GM19193 (cell line): ENCODE measurements at regions not wholly inside any gene's neighbourhood (a gene's known extent, or its start where the extent isn't known, plus 50 kb on each side); places are given as distances from the start of the nearest gene placed in this dataset.

Source experiments
- POLR2A ChIP-seq: IDR thresholded peaks from 4 replicates; pipeline ENCODE4 v1.6.1; 2011; ENCODE audit not compliant: insufficient read depth, insufficient read length; ENCODE audit errors: extremely low read depth

DNA sequence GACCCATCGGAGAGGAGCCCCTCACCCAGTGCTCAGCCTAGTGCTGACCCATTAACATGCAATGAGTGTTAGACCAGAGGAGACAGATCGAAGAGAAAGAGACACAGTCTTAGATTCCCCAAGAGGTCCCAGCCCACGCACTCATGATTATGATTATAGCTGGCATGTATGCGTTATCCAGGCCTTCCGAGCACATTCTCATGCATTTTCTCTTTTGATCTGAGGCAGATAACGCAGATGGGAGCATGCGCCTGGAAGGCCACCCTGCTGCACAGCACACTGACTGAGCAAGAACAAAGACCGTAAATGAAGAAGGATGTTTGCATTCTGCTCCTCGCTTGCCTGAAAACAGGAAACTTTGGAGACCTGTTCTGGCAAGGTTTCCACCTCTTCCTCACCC, 232.7 kb downstream of the SOX9 start:
- TF ChIP-seq POLR2A, result no peak

DNA sequence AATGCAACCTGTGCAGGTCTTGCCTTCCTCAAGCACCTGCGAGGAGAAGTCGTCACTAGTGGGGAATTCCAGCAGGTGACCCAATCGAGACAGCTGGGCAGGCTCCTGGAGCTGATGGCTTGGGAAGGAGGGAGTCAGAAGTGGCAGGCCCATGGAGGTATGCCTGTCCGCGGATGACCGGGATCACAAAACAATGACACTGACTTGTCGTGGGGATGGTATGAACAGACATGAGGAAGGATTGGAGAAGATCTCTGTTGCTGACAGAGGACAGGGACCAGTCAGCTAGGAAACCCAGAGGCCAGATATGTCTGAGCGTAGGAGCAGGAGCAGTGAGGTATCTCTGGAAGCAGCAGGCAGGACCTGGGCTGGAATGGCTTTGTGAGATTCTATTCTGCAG, 233.3 kb downstream of the SOX9 start:
- TF ChIP-seq POLR2A, result no peak

DNA sequence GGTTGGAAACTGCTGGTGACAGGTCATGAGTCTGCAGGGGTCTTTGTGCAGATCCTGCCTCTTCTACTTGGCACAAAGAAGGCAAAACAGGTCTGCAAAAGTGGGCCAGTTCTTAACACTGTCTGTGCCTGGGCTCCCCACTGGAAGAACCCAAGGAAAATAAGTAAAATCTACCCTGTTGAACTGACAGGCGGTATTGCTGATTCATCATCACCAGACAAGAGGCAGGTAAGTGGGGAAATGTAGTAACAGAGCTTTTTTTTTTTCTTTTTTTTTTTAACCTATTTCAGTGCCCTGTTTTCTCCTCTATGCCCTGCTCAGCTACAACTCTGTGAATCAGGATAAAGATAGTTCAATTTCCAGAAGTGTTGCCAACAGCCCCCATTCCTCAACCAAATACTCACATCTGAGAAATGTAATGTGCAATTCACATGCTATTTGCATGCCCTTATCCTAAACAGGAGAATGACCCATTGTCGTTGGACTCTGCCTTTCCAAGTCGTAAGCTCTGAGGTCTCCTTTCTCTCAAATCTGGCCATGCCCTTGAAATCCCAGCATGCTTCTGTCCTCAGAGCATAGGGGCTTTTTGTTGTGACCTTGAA, 237.0 kb downstream of the SOX9 start:
- TF ChIP-seq POLR2A, result no peak

DNA sequence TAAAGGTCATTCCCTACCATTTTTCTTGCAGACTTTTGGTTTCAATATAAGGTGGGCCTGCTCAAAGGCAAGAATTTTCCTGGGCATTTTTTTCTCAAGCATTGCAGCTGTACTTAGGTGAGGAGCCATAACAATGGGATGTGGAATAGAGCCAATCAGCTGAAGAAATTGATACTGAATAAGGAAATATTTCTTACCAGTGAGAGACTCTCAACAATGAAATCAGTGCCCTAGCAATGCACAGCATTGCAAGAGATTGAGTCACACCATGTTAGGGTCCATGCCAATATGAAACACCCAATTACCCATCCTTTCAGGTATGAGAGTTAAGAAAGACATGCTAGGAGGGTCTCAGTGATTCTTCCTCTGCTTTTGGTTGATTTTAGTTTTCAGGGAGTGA, 237.6 kb downstream of the SOX9 start:
- TF ChIP-seq POLR2A, result no peak

DNA sequence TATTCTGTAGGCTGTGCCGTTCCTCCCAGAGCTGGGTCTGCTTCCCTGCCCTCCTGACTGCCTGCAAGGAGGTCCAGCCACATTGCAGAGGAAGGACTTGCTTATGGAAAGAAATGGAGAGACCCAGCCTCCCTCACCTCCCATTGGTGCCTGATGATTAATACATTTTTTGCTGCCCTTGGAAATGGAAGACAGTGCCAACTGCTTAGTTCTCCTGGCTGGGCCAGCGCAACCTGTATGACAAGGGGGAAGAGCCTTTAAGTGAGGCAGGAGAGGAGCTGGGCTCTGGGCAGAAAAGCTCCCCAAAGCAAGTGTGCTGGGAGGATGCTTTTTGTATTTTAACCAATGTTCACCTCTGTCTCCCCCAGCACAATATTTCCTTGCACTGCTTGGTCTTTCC, 238.5 kb downstream of the SOX9 start:
- no peak for TF ChIP-seq POLR2A

DNA sequence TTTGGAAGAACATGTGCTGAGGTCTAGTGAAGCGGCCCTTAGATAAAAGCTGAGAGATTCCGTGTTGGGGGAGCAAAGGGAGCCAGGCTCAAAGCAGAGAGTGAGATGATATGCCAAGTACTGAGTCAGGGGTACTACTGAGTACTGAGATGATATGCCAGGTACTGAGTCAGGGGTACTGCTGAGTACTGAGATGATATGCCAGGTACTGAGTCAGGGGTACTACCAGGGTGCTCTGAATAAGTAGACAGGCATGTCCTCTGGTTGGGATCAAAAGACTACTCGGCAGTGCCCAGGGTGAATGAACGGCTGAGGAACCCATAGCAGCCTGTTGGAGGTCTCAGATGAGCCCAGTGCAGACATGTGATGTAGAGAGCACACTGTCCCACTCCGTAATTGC, 239.0 kb downstream of the SOX9 start:
- no peak for TF ChIP-seq POLR2A

DNA sequence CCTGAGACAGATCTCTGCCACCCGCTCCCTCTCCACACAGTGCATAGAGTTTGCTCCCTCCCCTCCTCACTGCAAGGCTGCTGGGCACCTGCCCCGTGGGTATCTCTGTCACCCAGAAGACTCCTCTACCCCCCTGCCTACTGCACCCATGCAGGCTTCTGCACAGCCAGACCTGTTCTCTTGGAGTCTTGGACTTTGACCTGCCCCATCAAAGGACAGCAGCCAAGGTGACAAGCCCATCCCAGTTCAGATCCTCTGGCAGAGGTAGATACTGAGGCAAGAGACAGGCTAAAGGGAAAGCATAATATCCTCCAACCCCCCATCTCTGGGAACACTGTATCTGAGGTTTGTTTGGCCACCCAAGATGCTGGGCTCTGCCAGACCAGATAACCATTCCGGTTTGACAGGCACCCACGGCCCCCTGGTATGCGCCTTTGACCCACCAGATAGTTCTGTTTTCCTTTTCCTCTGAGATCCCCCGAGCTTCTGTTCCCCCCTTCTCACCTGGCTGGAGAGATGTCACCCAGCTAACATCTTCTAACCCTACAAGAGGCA, 239.6 kb downstream of the SOX9 start:
- no peak for TF ChIP-seq POLR2A

DNA sequence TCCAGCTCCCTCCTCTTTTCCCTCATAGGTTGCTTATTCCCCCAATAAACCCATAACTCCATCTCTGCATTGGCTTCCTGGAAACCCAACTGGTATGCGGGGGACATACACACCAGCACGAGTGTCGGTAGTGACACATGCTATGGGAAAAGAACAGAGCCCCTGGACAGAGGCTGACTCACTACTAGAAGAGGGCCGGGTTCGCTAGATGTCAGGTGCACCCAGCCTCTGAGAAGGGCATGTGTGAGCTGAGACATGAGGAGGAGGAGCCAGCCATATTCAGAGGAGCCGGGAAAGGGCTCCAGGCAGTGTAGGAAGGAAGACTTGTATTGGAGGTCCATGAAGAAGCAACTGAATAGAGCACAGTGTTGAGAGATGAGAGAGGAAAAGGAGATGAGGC, 241.1 kb downstream of the SOX9 start:
- no peak for TF ChIP-seq POLR2A

DNA sequence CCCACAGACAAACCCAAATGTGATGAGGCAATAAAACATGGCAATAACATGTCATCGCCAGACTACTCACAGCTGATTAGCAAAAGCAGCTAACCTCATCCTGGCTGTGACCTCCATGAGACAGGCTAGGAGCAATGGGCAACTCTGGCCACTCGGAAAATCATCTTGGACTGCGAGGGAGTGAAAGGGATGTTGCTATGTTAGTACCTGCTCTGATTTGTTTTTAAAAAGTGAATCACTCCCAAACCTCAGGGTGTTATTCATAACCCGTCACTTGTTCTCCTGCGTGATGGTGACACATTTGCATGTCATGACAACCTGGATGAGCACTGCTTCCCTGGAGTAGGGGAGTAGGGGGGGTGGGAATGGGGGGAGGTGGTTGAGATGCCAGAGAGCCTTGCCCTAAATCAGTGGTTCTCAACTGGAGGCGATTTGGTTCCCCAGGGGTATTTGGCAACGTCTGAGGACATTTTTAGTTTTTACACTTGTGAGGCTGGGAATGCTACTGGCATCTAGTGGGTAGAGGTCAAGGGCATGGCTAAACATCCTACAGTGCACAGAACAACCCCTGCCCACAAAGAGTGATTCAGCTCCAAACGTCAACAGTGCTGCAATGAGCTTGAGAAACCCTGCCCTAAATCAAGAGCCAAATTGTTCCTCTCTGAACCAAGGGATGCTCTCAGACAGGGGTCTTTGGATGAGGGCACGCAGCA, 241.7 kb downstream of the SOX9 start:
- no peak for TF ChIP-seq POLR2A

DNA sequence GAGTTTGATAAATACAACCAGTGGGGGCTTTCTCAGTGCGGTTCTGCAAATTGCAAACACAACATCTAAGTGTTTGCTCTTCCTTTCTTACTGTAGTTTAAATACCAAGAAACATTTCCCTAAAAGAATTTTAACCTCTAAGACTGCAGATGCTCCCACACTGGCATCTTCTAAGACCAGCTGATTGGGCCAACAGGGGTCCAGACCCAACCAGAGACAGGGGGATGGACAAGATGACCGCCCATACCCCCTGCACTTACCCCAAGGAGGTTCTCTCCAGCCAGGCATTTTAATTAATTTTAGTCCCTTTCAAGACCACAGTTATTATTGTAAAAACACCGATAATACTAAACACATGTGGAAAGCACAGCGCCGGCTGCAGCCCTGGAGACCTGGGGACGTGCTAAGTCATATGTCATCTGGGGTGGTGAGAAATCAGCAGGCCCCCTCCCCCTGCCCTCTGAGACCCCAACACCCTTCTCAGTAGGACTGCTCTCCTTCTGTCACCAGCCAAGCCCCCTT, 242.3 kb downstream of the SOX9 start:
- no peak for TF ChIP-seq POLR2A

DNA sequence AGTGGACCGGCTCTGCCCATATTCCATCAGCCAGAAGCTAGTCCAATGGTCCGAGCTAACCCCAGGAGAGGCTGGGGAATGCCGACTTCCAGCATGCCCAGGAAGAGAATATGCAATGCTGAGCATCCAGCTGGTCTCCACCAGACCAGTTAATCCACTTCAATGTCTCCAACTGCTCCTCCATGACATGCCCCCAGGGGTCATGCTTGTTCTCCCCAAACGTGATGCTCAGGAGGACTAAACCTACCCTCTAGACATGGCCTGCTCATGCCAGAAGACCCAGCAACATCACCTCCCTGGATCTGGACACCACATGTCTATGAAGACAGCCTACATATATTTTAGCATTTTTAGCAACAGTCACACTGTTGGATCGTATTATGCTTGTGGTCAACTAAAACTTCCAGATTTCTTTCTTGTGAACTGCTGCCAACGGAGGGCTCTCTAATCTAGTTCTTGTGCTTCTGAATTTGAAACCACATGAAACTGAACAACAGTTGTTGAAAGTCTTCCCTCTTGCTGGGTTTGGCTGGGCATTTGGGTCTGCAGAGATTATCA, 245.1 kb downstream of the SOX9 start:
- TF ChIP-seq POLR2A, result no peak

DNA sequence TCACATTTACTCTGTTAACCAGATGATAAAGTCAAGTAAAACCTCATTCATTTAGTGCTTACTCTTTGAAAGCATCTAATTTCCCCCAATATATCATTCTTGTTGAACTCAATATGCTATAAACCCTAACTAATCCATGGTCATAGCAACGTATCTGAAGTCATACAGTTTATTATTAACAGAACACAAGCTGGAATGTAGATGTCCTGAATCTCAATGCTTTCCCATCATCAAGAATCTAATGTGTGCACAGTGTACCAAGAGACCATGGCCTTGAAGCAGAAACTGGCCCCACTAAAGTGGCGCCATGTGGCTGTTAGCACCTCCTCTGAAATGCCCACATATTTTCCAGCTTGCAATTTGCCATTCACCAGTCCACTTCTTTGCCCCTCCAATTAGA, 245.8 kb downstream of the SOX9 start:
- TF ChIP-seq POLR2A, result no peak

DNA sequence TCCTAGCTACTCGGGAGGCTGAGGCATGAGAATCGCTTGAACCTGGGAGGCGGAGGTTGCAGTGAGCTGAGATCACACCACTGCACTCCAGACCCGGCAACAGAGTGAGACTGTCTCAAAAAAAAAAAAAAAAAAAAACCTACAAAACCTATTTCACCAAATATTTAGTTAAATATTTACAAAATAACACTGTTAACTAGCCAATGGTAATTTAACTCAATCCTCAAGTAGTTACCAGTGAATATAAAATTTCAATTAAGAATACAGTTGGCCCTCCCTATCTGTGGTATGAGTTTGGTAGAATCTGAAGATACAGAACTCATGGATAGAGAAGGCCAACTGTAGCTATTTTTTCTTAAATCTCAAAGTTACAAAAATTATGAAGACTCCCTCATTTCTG, 247.4 kb downstream of the SOX9 start:
- no peak for TF ChIP-seq POLR2A

DNA sequence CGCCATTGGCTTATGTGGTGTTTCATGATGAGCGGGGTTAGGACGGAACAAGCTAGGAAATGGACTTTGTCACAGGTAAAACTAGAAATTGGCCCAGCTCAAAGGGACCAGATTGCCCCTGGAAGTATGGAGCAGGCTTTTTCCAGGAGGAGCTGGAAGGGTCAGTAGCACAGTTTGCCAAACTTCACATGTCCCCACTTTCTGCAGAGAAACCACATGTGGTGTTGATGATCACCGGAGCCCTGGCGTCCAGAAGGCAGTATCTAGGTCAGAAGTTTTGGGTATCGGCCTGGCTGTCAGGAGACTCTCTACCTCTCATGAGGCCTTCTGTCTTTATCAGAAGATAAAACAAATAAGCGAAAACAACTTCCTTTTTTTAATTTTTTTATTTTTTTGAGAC, 248.5 kb downstream of the SOX9 start:
- TF ChIP-seq POLR2A, result no peak

DNA sequence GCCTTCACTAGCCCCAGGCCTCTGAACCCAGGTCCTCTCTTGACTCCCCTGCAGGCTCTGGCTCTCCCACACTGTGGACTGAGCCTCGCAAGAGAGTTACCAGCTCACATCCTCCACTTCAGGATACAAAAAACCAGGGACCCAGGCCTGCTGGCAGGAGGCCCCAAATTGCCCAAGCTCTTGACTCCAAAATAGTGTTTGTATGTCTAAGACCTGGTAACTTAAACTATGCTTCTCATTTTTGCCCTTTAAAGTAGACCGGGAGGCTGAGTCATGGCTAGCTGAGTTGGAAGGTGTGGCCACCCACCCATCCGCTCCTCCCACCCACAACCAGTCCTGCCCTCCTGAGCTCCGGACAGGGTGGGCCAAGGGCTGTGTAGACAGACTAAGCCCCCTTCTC, 250.0 kb downstream of the SOX9 start:
- TF ChIP-seq POLR2A, result no peak

DNA sequence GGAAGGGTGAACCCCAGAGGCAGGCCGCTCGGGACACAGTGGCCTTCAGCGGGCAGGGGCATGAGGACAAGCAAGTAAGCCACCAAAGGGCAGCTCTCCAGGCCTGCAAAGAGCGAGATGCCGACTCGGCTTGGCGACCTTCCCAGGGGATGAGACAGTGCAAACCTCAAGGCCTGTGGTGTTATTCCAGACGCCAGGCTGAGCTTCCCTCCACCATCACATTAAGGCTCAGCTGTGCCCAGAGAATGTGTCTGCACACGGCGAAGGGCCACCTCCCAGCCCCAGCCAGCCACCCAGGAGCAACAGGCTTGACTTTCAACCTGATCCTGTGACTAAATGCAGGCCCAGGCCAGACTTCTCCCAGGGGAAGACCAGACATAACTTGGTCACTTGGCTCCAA, 251.4 kb downstream of the SOX9 start:
- no peak for TF ChIP-seq POLR2A
